Upper lobe of left lung (tissue), 4 donors: ENCODE measurements at regions not wholly inside any gene's neighbourhood (a gene's known extent, or its start where the extent isn't known, plus 50 kb on each side); places are given as distances from the start of the nearest gene placed in this dataset.

ENCODE experiments used
- CTCF ChIP-seq, 6 experiments: fragments of 450-650 bp in 4 of 6; fragments of 200-600 bp in 2 of 6; sonication (generic) in 2 of 6; IDR thresholded peaks; one replicate each; pipeline ENCODE4 v1.5.1; 2016 to 2019; ENCODE audit warnings: antibody characterized with exemption in 6 of 6
- EP300 ChIP-seq, 4 donors: sonication (generic); formaldehyde crosslinking; IDR thresholded peaks; one replicate each; pipeline ENCODE4 v1.5.1; 2017; ENCODE audit warnings: antibody characterized with exemption in 4 of 4, control low read depth in 2 of 4
- POLR2A ChIP-seq, 4 donors: fragments of 450-650 bp; IDR thresholded peaks; one replicate each; pipeline ENCODE4 v1.5.1; 2016 to 2017; ENCODE audit warnings: antibody characterized with exemption in 4 of 4, mild to moderate bottlenecking in 2 of 4
- POLR2AphosphoS5 ChIP-seq, 2 donors: sonication (generic); formaldehyde crosslinking; IDR thresholded peaks; one replicate each; pipeline ENCODE4 v1.5.1; 2017; ENCODE audit warnings: antibody characterized with exemption in 2 of 2

GRCh38 chr14:53890611-53891101, 66.0 kb downstream of the BMP4 start:
- TF ChIP-seq POLR2A (IDR thresholded peaks at IDR 0.05) (no peak), CTCF (IDR thresholded peaks at IDR 0.05) (no peak), POLR2AphosphoS5 (IDR thresholded peaks at IDR 0.05) (no peak), EP300 (IDR thresholded peaks at IDR 0.05) (no peak)
